ENCODE measurements at regions not wholly inside any gene's neighbourhood (a gene's known extent, or its start where the extent isn't known, plus 50 kb on each side); places are given as distances from the start of the nearest gene placed in this dataset.
A peak's percentile ranks its signal among the peaks of the same experiment; 100 is the strongest.

- peak; percentile 26 to 52 (median 31) for TF ChIP-seq CTCF (IDR thresholded peaks at IDR 0.05)
- TF ChIP-seq POLR2A (IDR thresholded peaks at IDR 0.05), result no peak
- intact Hi-C loops (cut with DNase I; ENCODE audit: low total_unique reads), result no loop called here
- DNase-seq, result no peak
- Histone ChIP-seq H3K27ac (no peak overlapping the region), H3K9me3 (no peaks in the 10 kb centered on the region), H3K27me3 (no peaks in the 10 kb centered on the region), H3K4me3 (no peak overlapping the region), H3K4me1 (no peaks in the 10 kb centered on the region), H3K36me3 (ENCODE audit: low read depth, missing control alignments) (no peaks in the 10 kb centered on the region)
These were observed 220.5 kb downstream of the BCAT1 start for GRCh38 chr12:24728366-24728765.

GRCh38 chr12:24725616-24726015 lies 223.3 kb downstream of the BCAT1 start:
- no peak overlapping the region for H3K4me3 ChIP-seq
- H3K4me1 ChIP-seq, result no peaks in the 10 kb centered on the region
- intact Hi-C loops (cut with DNase I; ENCODE audit: low total_unique reads), result no loop called here
- no peaks in the 10 kb centered on the region for H3K9me3 ChIP-seq
- no peak for DNase-seq
- H3K27ac ChIP-seq, result no peak overlapping the region
- no peaks in the 10 kb centered on the region for H3K27me3 ChIP-seq
- 74 to 88% methylated on average over 1 of the region's 1 CpG for WGBS, 2 donors
- TF ChIP-seq POLR2A (IDR thresholded peaks at IDR 0.05), result no peak
- TF ChIP-seq CTCF (IDR thresholded peaks at IDR 0.05), result no peak
- H3K36me3 ChIP-seq (ENCODE audit: low read depth, missing control alignments), result no peaks in the 10 kb centered on the region

- intact Hi-C loops (cut with DNase I; ENCODE audit: low total_unique reads), result no loop called here
- 78 to 90% methylated on average over 5 of the region's 5 CpGs for WGBS, 2 donors
- Histone ChIP-seq H3K4me1 (no peaks in the 10 kb centered on the region), H3K27ac (no peak overlapping the region), H3K36me3 (ENCODE audit: low read depth, missing control alignments) (no peaks in the 10 kb centered on the region), H3K4me3 (no peak overlapping the region), H3K27me3 (no peaks in the 10 kb centered on the region), H3K9me3 (no peaks in the 10 kb centered on the region)
- TF ChIP-seq CTCF (IDR thresholded peaks at IDR 0.05) (no peak), POLR2A (IDR thresholded peaks at IDR 0.05) (no peak)
- DNase-seq, result no peak
These were observed 224.1 kb downstream of the BCAT1 start for GRCh38 chr12:24724814-24725213.

- DNase-seq, result no peak
- H3K27ac ChIP-seq, result no peak overlapping the region
- intact Hi-C loops (cut with DNase I; ENCODE audit: low total_unique reads), result no loop called here
- no peaks in the 10 kb centered on the region for H3K27me3 ChIP-seq
- no peak for TF ChIP-seq POLR2A (IDR thresholded peaks at IDR 0.05)
- TF ChIP-seq CTCF (IDR thresholded peaks at IDR 0.05), result no peak
- no peaks in the 10 kb centered on the region for H3K9me3 ChIP-seq
- H3K36me3 ChIP-seq (ENCODE audit: low read depth, missing control alignments), result no peaks in the 10 kb centered on the region
- no peak overlapping the region for H3K4me3 ChIP-seq
- H3K4me1 ChIP-seq, result no peaks in the 10 kb centered on the region
These were observed 225.1 kb downstream of the BCAT1 start for GRCh38 chr12:24723759-24724158.

- intact Hi-C loops (cut with DNase I; ENCODE audit: low total_unique reads), result no loop called here
- TF ChIP-seq POLR2A (IDR thresholded peaks at IDR 0.05) (no peak), CTCF (IDR thresholded peaks at IDR 0.05) (no peak)
- Histone ChIP-seq H3K27ac (no peak overlapping the region), H3K36me3 (ENCODE audit: low read depth, missing control alignments) (no peaks in the 10 kb centered on the region), H3K4me1 (no peaks in the 10 kb centered on the region), H3K4me3 (no peak overlapping the region), H3K9me3 (no peaks in the 10 kb centered on the region), H3K27me3 (no peaks in the 10 kb centered on the region)
- DNase-seq, result no peak
These were observed 227.7 kb downstream of the BCAT1 start for GRCh38 chr12:24721191-24721590.
